ENCODE measurements at regions not wholly inside any gene's neighbourhood (a gene's known extent, or its start where the extent isn't known, plus 50 kb on each side); places are given as distances from the start of the nearest gene placed in this dataset.

- no peak for TF ChIP-seq CTCF (IDR thresholded peaks at IDR 0.05)
- TF ChIP-seq USF2 (CRISPR knock-in tag; IDR thresholded peaks at IDR 0.05), result no peak
- no peak for TF ChIP-seq ZNF138 (CRISPR knock-in tag; conservative IDR thresholded peaks at IDR 0.05)
- TF ChIP-seq ATF2 (CRISPR knock-in tag; IDR thresholded peaks at IDR 0.05; ENCODE audit: borderline replicate concordance, low read depth), result no peak
- no peak for TF ChIP-seq GABPB1 (CRISPR knock-in tag; IDR thresholded peaks at IDR 0.05)
- TF ChIP-seq ZNF512 (CRISPR knock-in tag; IDR thresholded peaks at IDR 0.05; ENCODE audit: borderline replicate concordance), result no peak
These were observed 66.6 kb upstream of the IGF1R start for GRCh38 chr15:98581715-98582114.

Data from WTC11 (cell line).